HL-60 (cell line): ENCODE measurements at regions not wholly inside any gene's neighbourhood (a gene's known extent, or its start where the extent isn't known, plus 50 kb on each side); places are given as distances from the start of the nearest gene placed in this dataset.

Experiments
- CTCF ChIP-seq: IDR thresholded peaks from one replicate; pipeline ENCODE4 v1.5.1; 2011; ENCODE audit warnings: low read length, control low read depth, inconsistent platforms; ENCODE audit not compliant: insufficient read depth
- GABPA ChIP-seq: IDR thresholded peaks from 2 replicates; pipeline ENCODE4 v1.6.1; 2012; ENCODE audit warnings: low read depth
- POLR2AphosphoS5 ChIP-seq: IDR thresholded peaks from 2 replicates; pipeline ENCODE4 v1.6.1; 2012; ENCODE audit warnings: low read depth

DNA sequence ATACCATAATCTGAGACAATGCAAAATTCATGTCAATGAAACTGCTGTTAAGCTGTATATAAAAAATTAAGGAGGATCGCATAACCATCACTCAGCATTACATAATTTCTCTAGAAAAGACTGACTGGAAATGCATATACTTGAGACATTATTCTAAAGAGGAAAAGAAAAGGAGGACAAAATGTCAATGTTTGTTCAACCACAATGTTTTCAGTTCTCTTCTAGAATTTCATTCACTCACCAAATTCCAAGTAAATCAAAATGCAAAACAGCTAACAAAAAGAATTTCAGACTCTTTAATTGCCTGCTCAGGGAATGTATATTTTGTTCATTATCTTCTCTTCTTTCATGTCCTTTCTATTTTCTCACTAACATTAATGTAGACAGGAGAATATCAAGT is 106.2 kb upstream of the CCDC28A start:
- TF ChIP-seq CTCF (no peak), GABPA (no peak), POLR2AphosphoS5 (no peak)
